GM18858 (cell line): ENCODE measurements at regions not wholly inside any gene's neighbourhood (a gene's known extent, or its start where the extent isn't known, plus 50 kb on each side); places are given as distances from the start of the nearest gene placed in this dataset.

Experiments
- ATAC-seq: cut with Tn5 transposase; IDR thresholded peaks from one replicate; pipeline ENCODE4 v1.9.1; 2021; ENCODE audit not compliant: unreplicated experiment

GRCh38 chr2:222993920-222994650 is 57.9 kb upstream of the KCNE4 start:
- ATAC-seq = no peak

DNA sequence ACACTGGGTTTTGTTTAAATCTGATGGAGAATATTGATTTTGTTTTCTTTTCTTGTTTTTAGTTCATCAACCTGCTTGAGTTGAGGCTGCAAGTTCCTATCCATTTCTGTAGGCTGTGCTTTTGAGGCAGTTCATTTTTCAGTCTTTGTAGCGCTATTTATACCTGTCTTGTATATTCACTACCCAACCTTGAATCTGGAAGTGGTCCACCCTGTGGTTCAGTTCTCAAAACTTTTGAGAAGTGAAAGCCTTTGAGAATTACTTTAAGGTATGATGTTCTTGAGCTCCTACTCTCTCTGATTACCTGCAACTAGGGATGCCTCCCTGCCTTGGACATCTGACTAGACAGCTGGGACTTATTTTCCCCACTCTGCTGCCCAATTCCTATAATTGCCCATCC is 53.5 kb upstream of the KCNE4 start:
- peak; percentile 76 for ATAC-seq

- ATAC-seq = no peak
Measured at GRCh38 chr2:223000872-223001796, 50.9 kb upstream of the KCNE4 start.

DNA sequence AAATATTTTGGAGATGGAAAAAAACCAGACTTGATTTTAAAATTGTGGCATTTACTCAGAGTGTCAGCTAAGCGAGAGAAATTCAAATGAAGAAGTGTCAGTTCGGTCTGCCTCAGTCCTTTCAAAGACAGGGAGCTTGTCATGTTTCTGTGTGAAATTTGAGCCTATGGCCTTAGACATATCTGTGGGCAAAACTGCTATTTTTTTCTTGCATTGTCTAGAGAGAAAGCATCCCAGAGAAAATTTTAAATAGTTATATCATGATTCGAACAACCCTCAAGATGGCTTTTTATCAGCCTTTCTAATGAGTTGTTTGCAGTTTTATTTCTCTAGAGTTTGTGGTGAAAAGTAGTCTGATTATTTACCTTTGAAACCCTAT is 50.2 kb upstream of the KCNE4 start:
- ATAC-seq = no peak
